Coronary artery (tissue), 2 donors: ENCODE measurements at regions not wholly inside any gene's neighbourhood (a gene's known extent, or its start where the extent isn't known, plus 50 kb on each side); places are given as distances from the start of the nearest gene placed in this dataset.
"Not testable (repeated sequence)": the region's sequence is repeated elsewhere in the genome, so short reads cannot be mapped to it uniquely, and the experiment has no call there.

ENCODE experiments used
- DNase-seq: peaks from one replicate; pipeline ENCODE4 v3.0.0-alpha.2; 2017; ENCODE audit warnings: low spot score
- H3K27ac ChIP-seq, 2 donors: fragments of 200-600 bp; sonication (generic); one replicate each; pipeline ENCODE4 v1.5.1; 2016 to 2019
- H3K4me3 ChIP-seq: fragments of 200-600 bp; sonication (generic); 2 replicates; pipeline ENCODE4 v1.5.1; 2016; ENCODE audit warnings: mild to moderate bottlenecking, moderate library complexity
- TF ChIP-seq, protein P1 (sequence below): fragments of 200-600 bp; sonication (generic); IDR thresholded peaks from one replicate; pipeline ENCODE4 v1.5.1; 2019; ENCODE audit warnings: antibody characterized with exemption

GRCh38 chr1:88514544-88515060 lies 169.5 kb upstream of the PKN2 start:
- no peak overlapping the region for H3K27ac ChIP-seq
- DNase-seq: no peak
- TF ChIP-seq, protein P1, sequence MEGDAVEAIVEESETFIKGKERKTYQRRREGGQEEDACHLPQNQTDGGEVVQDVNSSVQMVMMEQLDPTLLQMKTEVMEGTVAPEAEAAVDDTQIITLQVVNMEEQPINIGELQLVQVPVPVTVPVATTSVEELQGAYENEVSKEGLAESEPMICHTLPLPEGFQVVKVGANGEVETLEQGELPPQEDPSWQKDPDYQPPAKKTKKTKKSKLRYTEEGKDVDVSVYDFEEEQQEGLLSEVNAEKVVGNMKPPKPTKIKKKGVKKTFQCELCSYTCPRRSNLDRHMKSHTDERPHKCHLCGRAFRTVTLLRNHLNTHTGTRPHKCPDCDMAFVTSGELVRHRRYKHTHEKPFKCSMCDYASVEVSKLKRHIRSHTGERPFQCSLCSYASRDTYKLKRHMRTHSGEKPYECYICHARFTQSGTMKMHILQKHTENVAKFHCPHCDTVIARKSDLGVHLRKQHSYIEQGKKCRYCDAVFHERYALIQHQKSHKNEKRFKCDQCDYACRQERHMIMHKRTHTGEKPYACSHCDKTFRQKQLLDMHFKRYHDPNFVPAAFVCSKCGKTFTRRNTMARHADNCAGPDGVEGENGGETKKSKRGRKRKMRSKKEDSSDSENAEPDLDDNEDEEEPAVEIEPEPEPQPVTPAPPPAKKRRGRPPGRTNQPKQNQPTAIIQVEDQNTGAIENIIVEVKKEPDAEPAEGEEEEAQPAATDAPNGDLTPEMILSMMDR: no peak
- H3K4me3 ChIP-seq: no peak overlapping the region

DNA sequence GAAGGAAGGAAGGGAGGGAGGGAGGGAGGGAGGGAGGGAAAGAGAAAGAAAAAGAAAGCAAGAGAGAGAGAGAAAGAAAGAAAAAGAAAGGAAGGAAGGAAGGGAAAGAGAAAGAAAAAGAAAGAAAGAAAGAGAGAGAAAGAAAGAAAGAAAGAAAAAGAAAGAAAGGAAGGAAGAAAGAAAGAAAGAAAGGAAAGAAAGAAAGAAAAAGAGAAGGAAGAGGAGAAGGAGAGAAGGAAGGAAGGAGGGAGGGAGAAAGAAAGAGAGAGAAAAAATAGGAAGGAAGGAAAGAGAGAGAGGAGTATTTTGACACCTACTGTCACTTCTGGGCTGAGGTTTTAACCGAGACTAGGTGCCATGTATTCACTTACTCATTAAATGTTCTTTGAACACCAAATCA lies 166.6 kb upstream of the PKN2 start:
- not testable (repeated sequence) for H3K4me3 ChIP-seq, H3K27ac ChIP-seq, DNase-seq

- TF ChIP-seq, protein P1: no peak
- Histone ChIP-seq H3K27ac (no peak overlapping the region), H3K4me3 (no peak overlapping the region)
- no peak for DNase-seq
Measured at GRCh38 chr1:88519156-88519555, 164.9 kb upstream of the PKN2 start.

DNA sequence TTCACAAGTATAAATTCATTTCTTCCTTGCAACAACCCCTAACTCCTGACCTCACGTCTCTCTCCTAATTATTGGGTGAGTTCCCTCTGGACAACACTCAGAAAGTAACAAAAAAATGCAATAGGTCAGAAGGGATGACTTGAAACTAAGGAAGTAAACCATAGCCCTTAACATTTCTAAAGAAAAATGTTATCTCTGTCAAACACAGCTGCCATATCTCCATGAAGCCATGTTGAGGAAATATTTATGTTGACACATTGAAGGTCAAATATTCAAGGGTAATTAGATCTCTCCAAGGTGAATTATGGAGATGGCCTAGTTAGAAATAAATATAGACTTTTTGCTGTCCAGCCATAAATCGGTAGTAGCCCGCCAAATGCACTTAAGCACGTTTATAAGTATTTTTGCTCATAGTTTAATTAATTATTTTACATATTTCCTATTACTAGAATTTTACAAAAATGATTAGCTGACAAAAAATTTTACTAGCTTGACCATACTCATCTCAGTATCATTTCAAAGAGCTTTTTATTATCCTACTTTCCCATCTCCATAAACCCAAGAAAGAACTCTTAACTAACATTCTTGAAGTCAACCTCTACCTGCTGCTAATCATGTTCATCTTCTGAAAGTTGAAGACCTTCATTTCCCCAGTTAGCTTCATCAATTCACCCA lies 160.1 kb upstream of the PKN2 start:
- Histone ChIP-seq H3K4me3 (no peak overlapping the region), H3K27ac (no peak overlapping the region)
- DNase-seq: no peak
- TF ChIP-seq, protein P1: no peak

DNA sequence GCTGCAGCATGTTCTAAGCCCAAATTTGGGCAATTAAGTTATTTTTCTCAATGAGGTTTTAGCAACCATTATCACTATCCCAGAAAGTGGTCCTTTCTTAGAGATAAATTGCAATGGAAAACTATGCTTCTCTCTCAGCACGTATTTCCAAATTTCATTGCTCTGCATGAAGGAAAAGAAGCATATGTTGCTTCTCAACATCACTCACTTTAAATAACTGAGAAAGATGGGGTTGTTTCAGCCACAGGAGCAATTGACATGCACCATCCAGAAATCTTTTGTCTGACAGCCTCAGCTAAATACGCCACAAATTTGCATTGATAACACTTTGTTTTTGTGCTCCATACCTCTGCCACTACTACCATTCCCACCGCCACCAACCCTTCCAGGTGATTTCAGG lies 157.6 kb upstream of the PKN2 start:
- DNase-seq: no peak
- Histone ChIP-seq H3K27ac (no peak overlapping the region), H3K4me3 (no peak overlapping the region)
- TF ChIP-seq, protein P1: no peak

GRCh38 chr1:88528792-88529191 lies 155.3 kb upstream of the PKN2 start:
- TF ChIP-seq, protein P1: no peak
- no peak overlapping the region for H3K27ac ChIP-seq
- no peak for DNase-seq
- H3K4me3 ChIP-seq: no peak overlapping the region

DNA sequence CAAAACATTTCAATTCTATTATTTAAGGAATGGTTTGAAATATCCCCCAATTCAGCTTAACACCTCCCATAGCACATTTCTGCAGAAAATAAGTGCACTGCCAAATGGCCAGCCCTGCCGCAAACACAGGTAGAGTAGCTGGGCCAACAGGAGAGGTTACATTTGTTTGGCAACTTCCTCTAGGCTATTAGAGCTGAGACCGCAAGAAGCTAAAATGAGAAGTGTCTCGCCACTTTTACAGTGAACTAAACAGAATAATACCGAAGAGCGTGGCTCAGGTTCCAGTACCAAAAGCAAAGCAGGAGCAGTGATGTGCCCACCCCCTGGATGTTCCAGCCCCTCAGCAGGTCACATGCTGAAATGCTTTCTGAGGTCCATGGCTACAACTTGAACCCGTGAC lies 154.5 kb upstream of the PKN2 start:
- TF ChIP-seq, protein P1: no peak
- no peak overlapping the region for H3K27ac ChIP-seq
- H3K4me3 ChIP-seq: no peak overlapping the region
- no peak for DNase-seq
